ENCODE measurements at regions not wholly inside any gene's neighbourhood (a gene's known extent, or its start where the extent isn't known, plus 50 kb on each side); places are given as distances from the start of the nearest gene placed in this dataset.

DNA sequence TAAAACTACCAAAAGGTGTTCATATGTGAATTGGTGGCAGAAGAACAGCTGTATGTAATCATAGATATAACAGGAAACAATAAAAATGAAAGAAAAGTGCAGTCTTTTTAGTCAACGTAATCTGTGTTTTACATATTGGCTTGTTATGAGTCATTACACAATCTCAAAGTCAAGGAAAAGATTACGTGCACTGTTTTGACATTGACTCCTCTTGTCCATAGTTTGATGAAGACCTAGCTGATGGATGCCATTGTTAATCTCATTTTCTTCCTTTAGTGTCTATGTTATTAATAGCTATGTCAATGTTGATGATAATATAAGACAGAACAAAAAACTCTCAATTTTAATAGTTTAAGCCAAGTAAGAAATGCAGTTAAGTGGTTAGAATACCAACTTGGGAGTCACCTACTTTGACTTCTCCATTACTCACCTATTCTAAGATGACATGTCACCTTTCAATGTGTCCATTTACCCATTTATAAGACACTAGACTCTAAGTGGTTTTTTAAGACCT lies 84.5 kb upstream of the SAMSN1 start:
- TF ChIP-seq POLR2AphosphoS5 (IDR thresholded peaks at IDR 0.05): no peak
- TF ChIP-seq, protein P1, sequence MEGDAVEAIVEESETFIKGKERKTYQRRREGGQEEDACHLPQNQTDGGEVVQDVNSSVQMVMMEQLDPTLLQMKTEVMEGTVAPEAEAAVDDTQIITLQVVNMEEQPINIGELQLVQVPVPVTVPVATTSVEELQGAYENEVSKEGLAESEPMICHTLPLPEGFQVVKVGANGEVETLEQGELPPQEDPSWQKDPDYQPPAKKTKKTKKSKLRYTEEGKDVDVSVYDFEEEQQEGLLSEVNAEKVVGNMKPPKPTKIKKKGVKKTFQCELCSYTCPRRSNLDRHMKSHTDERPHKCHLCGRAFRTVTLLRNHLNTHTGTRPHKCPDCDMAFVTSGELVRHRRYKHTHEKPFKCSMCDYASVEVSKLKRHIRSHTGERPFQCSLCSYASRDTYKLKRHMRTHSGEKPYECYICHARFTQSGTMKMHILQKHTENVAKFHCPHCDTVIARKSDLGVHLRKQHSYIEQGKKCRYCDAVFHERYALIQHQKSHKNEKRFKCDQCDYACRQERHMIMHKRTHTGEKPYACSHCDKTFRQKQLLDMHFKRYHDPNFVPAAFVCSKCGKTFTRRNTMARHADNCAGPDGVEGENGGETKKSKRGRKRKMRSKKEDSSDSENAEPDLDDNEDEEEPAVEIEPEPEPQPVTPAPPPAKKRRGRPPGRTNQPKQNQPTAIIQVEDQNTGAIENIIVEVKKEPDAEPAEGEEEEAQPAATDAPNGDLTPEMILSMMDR (IDR thresholded peaks at IDR 0.05): no peak
